Vagina (tissue), 2 donors: ENCODE measurements at regions not wholly inside any gene's neighbourhood (a gene's known extent, or its start where the extent isn't known, plus 50 kb on each side); places are given as distances from the start of the nearest gene placed in this dataset.

ENCODE experiments used
- DNase-seq, 2 donors: peaks; one replicate each; pipeline ENCODE4 v3.0.0-alpha.2; 2017; ENCODE audit errors: extremely low spot score in 2 of 2
- H3K27ac ChIP-seq: fragments of 200-600 bp; sonication (generic); one replicate; pipeline ENCODE4 v1.5.1; 2019
- H3K27me3 ChIP-seq: fragments of 200-600 bp; sonication (generic); one replicate; pipeline ENCODE4 v1.5.1; 2019
- H3K36me3 ChIP-seq, 2 donors: fragments of 200-600 bp; sonication (generic); one replicate each; pipeline ENCODE4 v1.5.1; 2017 to 2019
- H3K4me1 ChIP-seq: fragments of 200-600 bp; sonication (generic); one replicate; pipeline ENCODE4 v1.5.1; 2019
- H3K4me3 ChIP-seq, 2 donors: fragments of 200-600 bp; sonication (generic); 1 replicate in 1 of 2; 2 replicates in 1 of 2; pipeline ENCODE4 v1.5.1; 2016 to 2019
- H3K9me3 ChIP-seq: fragments of 200-600 bp; sonication (generic); one replicate; pipeline ENCODE4 v1.5.1; 2019
- CTCF ChIP-seq, 3 experiments: fragments of 450-650 bp in 2 of 3; fragments of 200-600 bp in 1 of 3; sonication (generic) in 1 of 3; IDR thresholded peaks; one replicate each; pipeline ENCODE4 v1.5.1; 2017 to 2019; ENCODE audit warnings: antibody characterized with exemption in 3 of 3, mild to moderate bottlenecking in 2 of 3, moderate library complexity in 2 of 3
- POLR2A ChIP-seq, 2 donors: fragments of 450-650 bp; IDR thresholded peaks; one replicate each; pipeline ENCODE4 v1.6.1; 2017; ENCODE audit warnings: antibody characterized with exemption in 2 of 2, mild to moderate bottlenecking in 2 of 2, moderate library complexity in 2 of 2
- POLR2AphosphoS5 ChIP-seq, 2 donors: sonication (generic); formaldehyde crosslinking; IDR thresholded peaks; one replicate each; pipeline ENCODE4 v1.9.0; 2017; ENCODE audit warnings: antibody characterized with exemption in 2 of 2, mild to moderate bottlenecking in 2 of 2, low read depth in 1 of 2; ENCODE audit not compliant: insufficient read depth in 1 of 2
- intact Hi-C: fragments of 100-400 bp; cut with DNase I; formaldehyde crosslinking; loops from one replicate; pipeline ENCODE4 v1.15.1; 2023

- intact Hi-C loops: loop anchor here (5.0 to 10.0 kb wide), 2 partner anchors 83 to 224 kb away; partner anchors contain the start of gene IER5L
- TF ChIP-seq POLR2A (IDR thresholded peaks at IDR 0.05) (no peak), CTCF (IDR thresholded peaks at IDR 0.05) (no peak), POLR2AphosphoS5 (IDR thresholded peaks at IDR 0.05; ENCODE audit: insufficient read depth in 1 of 2, low read depth in 1 of 2) (peak in 1 of 2 donors; percentile 53)
- H3K4me1 ChIP-seq: peaks cover 30% of the 10 kb centered on the region
- H3K27me3 ChIP-seq: no peaks in the 10 kb centered on the region
- H3K9me3 ChIP-seq: no peaks in the 10 kb centered on the region
- DNase-seq: no peak
- peak overlapping the region; percentile 29 to 48 for H3K4me3 ChIP-seq
- H3K36me3 ChIP-seq: no peaks in the 10 kb centered on the region
- H3K27ac ChIP-seq: peak overlapping the region; percentile 67
Measured at GRCh38 chr9:129258124-129258822, 80.2 kb upstream of the IER5L start.

GRCh38 chr9:129256959-129257713 is 79.1 kb upstream of the IER5L start:
- Histone ChIP-seq H3K36me3 (no peaks in the 10 kb centered on the region), H3K4me3 (no peak overlapping the region), H3K27me3 (no peaks in the 10 kb centered on the region), H3K9me3 (no peaks in the 10 kb centered on the region), H3K27ac (peak overlapping the region; percentile 67), H3K4me1 (peaks cover 36% of the 10 kb centered on the region)
- TF ChIP-seq POLR2A (IDR thresholded peaks at IDR 0.05) (no peak), CTCF (IDR thresholded peaks at IDR 0.05) (no peak), POLR2AphosphoS5 (IDR thresholded peaks at IDR 0.05; ENCODE audit: insufficient read depth in 1 of 2, low read depth in 1 of 2) (no peak)
- intact Hi-C loops: loop anchor here (5.0 to 10.0 kb wide), 2 partner anchors 82 to 225 kb away; partner anchors contain the start of gene IER5L
- no peak for DNase-seq

GRCh38 chr9:129254566-129255287 is 76.7 kb upstream of the IER5L start:
- no peaks in the 10 kb centered on the region for H3K36me3 ChIP-seq
- H3K4me1 ChIP-seq: peaks cover 36% of the 10 kb centered on the region
- no peaks in the 10 kb centered on the region for H3K27me3 ChIP-seq
- H3K4me3 ChIP-seq: no peak overlapping the region
- DNase-seq: no peak
- H3K9me3 ChIP-seq: no peaks in the 10 kb centered on the region
- intact Hi-C loops: loop anchor here (5.0 to 10.0 kb wide), 2 partner anchors 80 to 228 kb away; partner anchors contain the start of gene IER5L
- peak overlapping the region; percentile 89 for H3K27ac ChIP-seq
- TF ChIP-seq CTCF (IDR thresholded peaks at IDR 0.05) (no peak), POLR2A (IDR thresholded peaks at IDR 0.05) (no peak), POLR2AphosphoS5 (IDR thresholded peaks at IDR 0.05; ENCODE audit: insufficient read depth in 1 of 2, low read depth in 1 of 2) (no peak)

- intact Hi-C loops: loop anchor here (10.0 kb wide), 1 partner anchor 79 kb away; the partner anchor contains the start of gene IER5L
- Histone ChIP-seq H3K4me1 (peaks cover 29% of the 10 kb centered on the region), H3K4me3 (peak overlapping the region in 1 of 2 donors; percentile 27), H3K9me3 (no peaks in the 10 kb centered on the region), H3K27ac (peak overlapping the region; percentile 89), H3K27me3 (no peaks in the 10 kb centered on the region), H3K36me3 (no peaks in the 10 kb centered on the region)
- DNase-seq: no peak
- TF ChIP-seq POLR2AphosphoS5 (IDR thresholded peaks at IDR 0.05; ENCODE audit: insufficient read depth in 1 of 2, low read depth in 1 of 2) (peak; percentile 74 to 77), CTCF (IDR thresholded peaks at IDR 0.05) (no peak)
Measured at GRCh38 chr9:129253803-129254381, 75.8 kb upstream of the IER5L start.
